H1 (cell line): ENCODE measurements at regions not wholly inside any gene's neighbourhood (a gene's known extent, or its start where the extent isn't known, plus 50 kb on each side); places are given as distances from the start of the nearest gene placed in this dataset.

Experiments used
- CTCF ChIA-PET: fragments of 300-600 bp; sonication (Branson Sonifier 250); formaldehyde crosslinking; loops from one replicate; lab custom pipeline; 2021; ENCODE audit not compliant: partially characterized antibody; lab: Charles Lee
- POLR2A ChIA-PET: fragments of 300-600 bp; sonication (Branson Sonifier 250); formaldehyde crosslinking; loops from one replicate; lab custom pipeline; 2021; ENCODE audit warnings: inconsistent platforms; ENCODE audit not compliant: partially characterized antibody; lab: Charles Lee
- DNase-seq, 2 experiments: peaks; one replicate each; pipeline versions ENCODE4 v3.0.0 to v3.0.0-alpha.2; 2010 to 2022; ENCODE audit warnings: low spot score in 2 of 2, low read depth in 1 of 2, mixed read lengths in 1 of 2
- FAIRE-seq: peaks from 2 replicates; lab custom pipeline; 2011; peaks lifted over from hg19 to GRCh38; lab: Jason Lieb, UNC
- H2AFZ ChIP-seq: 2 replicates; pipeline ENCODE4 v1.8.1; 2012; ENCODE audit warnings: low read length, inconsistent platforms
- H2AK5ac ChIP-seq: 2 replicates; pipeline ENCODE4 v1.6.1; 2013; ENCODE audit warnings: low read depth, low read length
- H2BK120ac ChIP-seq: replicated peaks from 2 replicates; pipeline ENCODE3; 2013; ENCODE audit warnings: low read depth, low read length, inconsistent platforms
- H2BK12ac ChIP-seq: 2 replicates; pipeline ENCODE4 v1.6.1; 2013; ENCODE audit warnings: low read depth, low read length
- H2BK15ac ChIP-seq: 2 replicates; pipeline ENCODE4 v1.6.1; 2013; ENCODE audit warnings: low read length
- H2BK20ac ChIP-seq: 2 replicates; pipeline ENCODE4 v1.6.1; 2013; ENCODE audit warnings: low read length
- H2BK5ac ChIP-seq: 2 replicates; pipeline ENCODE4 v1.6.1; 2013; ENCODE audit warnings: low read depth, low read length
- H3K14ac ChIP-seq: 2 replicates; pipeline ENCODE4 v1.6.1; 2013; ENCODE audit warnings: inconsistent platforms; ENCODE audit not compliant: insufficient read length
- H3K18ac ChIP-seq: 2 replicates; pipeline ENCODE4 v1.6.1; 2013; ENCODE audit warnings: low read length; ENCODE audit errors: extremely low read depth
- H3K23ac ChIP-seq: 2 replicates; pipeline ENCODE4 v1.6.1; 2013; ENCODE audit warnings: inconsistent platforms; ENCODE audit not compliant: insufficient read length
- H3K23me2 ChIP-seq: 2 replicates; pipeline ENCODE4 v1.6.1; 2013; ENCODE audit warnings: low read depth, low read length
- H3K27ac ChIP-seq: 2 replicates; pipeline ENCODE4 v1.6.1; 2011; ENCODE audit warnings: low read depth, low read length, inconsistent platforms
- H3K27me3 ChIP-seq, 4 experiments: replicated peaks in 1 of 4; 1 replicate in 1 of 4; 2 replicates in 3 of 4; pipeline versions ENCODE4 v1.6.1 to v1.8.1; 2011 to 2013; ENCODE audit warnings: low read length in 3 of 4, mild to moderate bottlenecking in 3 of 4, inconsistent platforms in 2 of 4, mixed read lengths in 2 of 4, moderate library complexity in 1 of 4; ENCODE audit not compliant: control insufficient read depth in 3 of 4, insufficient read depth in 3 of 4; ENCODE audit errors: extremely low read depth in 1 of 4
- H3K36me3 ChIP-seq, 4 experiments: 2 replicates each; pipeline versions ENCODE4 v1.6.1 to v1.8.1; 2011 to 2013; ENCODE audit warnings: mild to moderate bottlenecking in 4 of 4, low read length in 3 of 4, moderate library complexity in 2 of 4, control low read depth in 1 of 4, inconsistent platforms in 1 of 4; ENCODE audit not compliant: insufficient read depth in 4 of 4, control insufficient read depth in 2 of 4
- H3K4ac ChIP-seq: replicated peaks from 2 replicates; pipeline ENCODE3; 2013; ENCODE audit warnings: low read length, low read depth, mixed read lengths, inconsistent platforms; ENCODE audit not compliant: insufficient read length
- H3K4me1 ChIP-seq, 4 experiments: replicated peaks in 1 of 4; 1 replicate in 1 of 4; 2 replicates in 3 of 4; pipeline versions ENCODE4 v1.6.1 to v1.8.1; 2011 to 2013; ENCODE audit warnings: low read length in 3 of 4, inconsistent platforms in 2 of 4, mixed read lengths in 1 of 4; ENCODE audit not compliant: insufficient read depth in 4 of 4, control insufficient read depth in 3 of 4
- H3K4me2 ChIP-seq, 2 experiments: 2 replicates each; pipeline versions ENCODE4 v1.6.1 to v1.8.1; 2011 to 2013; ENCODE audit warnings: low read depth in 2 of 2, low read length in 2 of 2, control low read depth in 1 of 2, inconsistent platforms in 1 of 2, mild to moderate bottlenecking in 1 of 2; ENCODE audit not compliant: insufficient read depth in 1 of 2
- H3K4me3 ChIP-seq, 4 experiments: fragments of 200-600, 300-600 bp in 1 of 4; sonication (generic), shearing (Covaris generic), sonication (Bioruptor Twin) in 1 of 4; 2 replicates each; pipeline versions ENCODE4 v1.5.1 to v1.8.1; 2011 to 2016; ENCODE audit warnings: low read length in 4 of 4, low read depth in 3 of 4, control low read depth in 2 of 4, inconsistent platforms in 2 of 4, mild to moderate bottlenecking in 2 of 4, mixed read lengths in 1 of 4, moderate library complexity in 1 of 4; ENCODE audit not compliant: insufficient read depth in 2 of 4; ENCODE audit errors: extremely low read depth in 1 of 4
- H3K56ac ChIP-seq: replicated peaks from 2 replicates; pipeline ENCODE3; 2013; ENCODE audit warnings: low read depth, mild to moderate bottlenecking, mixed read lengths, low read length, inconsistent platforms; ENCODE audit not compliant: insufficient read length
- H3K79me1 ChIP-seq: 2 replicates; pipeline ENCODE4 v1.6.1; 2013; ENCODE audit warnings: low read depth, low read length, control low read depth
- H3K79me2 ChIP-seq, 2 experiments: 2 replicates each; pipeline versions ENCODE4 v1.6.1 to v1.8.1; 2012 to 2013; ENCODE audit warnings: low read length in 2 of 2, mild to moderate bottlenecking in 2 of 2, inconsistent platforms in 1 of 2; ENCODE audit not compliant: insufficient read depth in 2 of 2, control insufficient read depth in 1 of 2
- H3K9ac ChIP-seq, 4 experiments: replicated peaks in 1 of 4; 1 replicate in 1 of 4; 2 replicates in 3 of 4; pipeline versions ENCODE4 v1.6.1 to v1.8.1; 2011 to 2013; ENCODE audit warnings: low read depth in 3 of 4, low read length in 3 of 4, control low read depth in 2 of 4, mild to moderate bottlenecking in 2 of 4, moderate library complexity in 2 of 4, inconsistent platforms in 1 of 4; ENCODE audit errors: extremely low read depth in 1 of 4
- H3K9me3 ChIP-seq, 2 experiments: 2 replicates each; pipeline versions ENCODE4 v1.6.1 to v1.8.1; 2012 to 2013; ENCODE audit warnings: mild to moderate bottlenecking in 2 of 2, moderate library complexity in 2 of 2, control low read depth in 1 of 2, inconsistent platforms in 1 of 2, low read depth in 1 of 2, low read length in 1 of 2, mixed read lengths in 1 of 2; ENCODE audit not compliant: insufficient read depth in 2 of 2
- H4K20me1 ChIP-seq, 2 experiments: replicated peaks in 1 of 2; 2 replicates each; pipeline versions ENCODE3 to v1.8.1; 2011 to 2013; ENCODE audit warnings: inconsistent platforms in 2 of 2, low read length in 2 of 2, mild to moderate bottlenecking in 1 of 2; ENCODE audit not compliant: insufficient read depth in 2 of 2, control insufficient read depth in 1 of 2
- H4K5ac ChIP-seq: 2 replicates; pipeline ENCODE4 v1.6.1; 2013; ENCODE audit warnings: low read length, low read depth, mixed read lengths, inconsistent platforms; ENCODE audit not compliant: insufficient read length
- H4K8ac ChIP-seq: 2 replicates; pipeline ENCODE4 v1.8.0; 2013; ENCODE audit warnings: mild to moderate bottlenecking, moderate library complexity, low read length, inconsistent platforms; ENCODE audit not compliant: insufficient read depth; ENCODE audit errors: extremely low read depth
- H4K91ac ChIP-seq: replicated peaks from 2 replicates; pipeline ENCODE3; 2013; ENCODE audit warnings: low read length, mixed read lengths, inconsistent platforms; ENCODE audit not compliant: insufficient read length
- ASH2L ChIP-seq: fragments of 200-600, 300-600 bp; sonication (generic); IDR thresholded peaks from one replicate; pipeline ENCODE4 v1.7.1; 2017; ENCODE audit warnings: low read length
- BCL11A ChIP-seq, 2 experiments: IDR thresholded peaks; one replicate each; pipeline ENCODE4 v1.6.1; 2011; ENCODE audit warnings: low read depth in 2 of 2, low read length in 2 of 2, mild to moderate bottlenecking in 2 of 2
- BRCA1 ChIP-seq: IDR thresholded peaks from 2 replicates; pipeline ENCODE4 v1.6.1; 2012; ENCODE audit warnings: low read depth, low read length, improper control_type of control experiment
- CBX8 ChIP-seq: fragments of 300-800, 300-1000 bp; sonication (generic); IDR thresholded peaks from 2 replicates; pipeline ENCODE4 v1.7.1; 2016; ENCODE audit warnings: low read depth, low read length, borderline replicate concordance
- EGR1 ChIP-seq: IDR thresholded peaks from 2 replicates; pipeline ENCODE4 v1.6.1; 2011; ENCODE audit warnings: low read depth, low read length, borderline replicate concordance
- EP300 ChIP-seq, 2 experiments: IDR thresholded peaks; 1 replicate in 1 of 2; 2 replicates in 1 of 2; pipeline ENCODE4 v1.6.1; 2011 to 2012; ENCODE audit warnings: low read depth in 2 of 2, low read length in 2 of 2, mild to moderate bottlenecking in 2 of 2, borderline replicate concordance in 1 of 2, inconsistent platforms in 1 of 2, moderate library complexity in 1 of 2
- KDM5A ChIP-seq: fragments of 200-600 bp; IDR thresholded peaks from 2 replicates; pipeline ENCODE4 v1.7.1; 2012; ENCODE audit warnings: mild to moderate bottlenecking, low read length, inconsistent platforms, mixed read lengths
- NANOG ChIP-seq: IDR thresholded peaks from 2 replicates; pipeline ENCODE4 v1.6.1; 2011; ENCODE audit warnings: low read length, low read depth, mild to moderate bottlenecking, inconsistent platforms; ENCODE audit not compliant: insufficient read depth, poor library complexity, severe bottlenecking
- PHF8 ChIP-seq: fragments of 200-600 bp; sonication (generic); conservative IDR thresholded peaks from 2 replicates; pipeline ENCODE4 v1.7.1; 2012; ENCODE audit warnings: low read depth, mild to moderate bottlenecking, inconsistent platforms, low read length, moderate library complexity
- SP4 ChIP-seq: IDR thresholded peaks from 2 replicates; pipeline ENCODE4 v1.6.1; 2012; ENCODE audit warnings: low read length, inconsistent platforms
- TAF7 ChIP-seq: optimal IDR thresholded peaks from 2 replicates; pipeline ENCODE3; 2011; ENCODE audit warnings: low read depth, mild to moderate bottlenecking, inconsistent platforms, low read length, moderate library complexity, borderline replicate concordance
- TCF12 ChIP-seq: IDR thresholded peaks from 2 replicates; pipeline ENCODE4 v1.6.1; 2011; ENCODE audit warnings: low read depth, mild to moderate bottlenecking, low read length
- TEAD4 ChIP-seq: IDR thresholded peaks from 2 replicates; pipeline ENCODE4 v1.6.1; 2012; ENCODE audit warnings: low read depth, low read length, inconsistent platforms, mixed read lengths
- TF ChIP-seq, protein P1 (sequence below): IDR thresholded peaks from 2 replicates; pipeline ENCODE4 v1.6.1; 2011; ENCODE audit warnings: low read depth, mild to moderate bottlenecking, low read length; ENCODE audit not compliant: insufficient read depth

DNA sequence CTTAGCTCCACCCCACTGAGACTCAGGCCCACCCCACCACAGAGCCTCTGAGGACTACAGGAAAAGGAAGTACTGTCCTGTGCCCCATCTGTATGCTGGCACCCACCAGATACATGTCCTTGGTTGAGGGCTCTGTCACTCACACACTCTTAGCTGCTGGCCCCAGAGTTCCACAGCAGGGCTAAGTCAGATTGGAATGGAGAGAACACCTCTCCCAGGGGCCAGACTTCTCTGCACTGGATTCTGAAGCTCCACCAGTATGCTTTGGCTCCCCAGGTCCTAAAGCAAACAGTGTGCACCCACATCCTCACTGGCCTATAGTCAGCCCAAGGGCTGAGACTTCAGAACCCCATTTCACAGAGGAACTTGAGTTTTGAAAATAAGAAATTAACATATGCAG lies 103.2 kb upstream of the PPP2R2D start:
- H3K27me3 ChIP-seq, result no peaks in the 10 kb centered on the region
- H3K56ac ChIP-seq, result no peak overlapping the region
- H3K79me1 ChIP-seq, result no peaks in the 10 kb centered on the region
- no peak overlapping the region for H3K9ac ChIP-seq
- FAIRE-seq (no peak), DNase-seq (no peak)
- H4K91ac ChIP-seq, result no peak overlapping the region
- H3K36me3 ChIP-seq, result no peaks in the 10 kb centered on the region
- no peaks in the 10 kb centered on the region for H3K79me2 ChIP-seq
- H4K20me1 ChIP-seq, result no peaks in the 10 kb centered on the region
- no peak overlapping the region for H3K4me2 ChIP-seq
- ChIA-PET CTCF (no interaction called here), POLR2A (no interaction called here)
- no peaks in the 10 kb centered on the region for H3K23me2 ChIP-seq
- no peak overlapping the region for H3K18ac ChIP-seq
- TF ChIP-seq EGR1, result no peak
- TF ChIP-seq TCF12, result no peak
- no peak for TF ChIP-seq BCL11A (IDR thresholded peaks at IDR 0.05; ENCODE audit: low read depth in 2 of 2, low read length in 2 of 2)
- no peak for TF ChIP-seq ASH2L
- TF ChIP-seq PHF8, result no peak
- TF ChIP-seq, protein P1, sequence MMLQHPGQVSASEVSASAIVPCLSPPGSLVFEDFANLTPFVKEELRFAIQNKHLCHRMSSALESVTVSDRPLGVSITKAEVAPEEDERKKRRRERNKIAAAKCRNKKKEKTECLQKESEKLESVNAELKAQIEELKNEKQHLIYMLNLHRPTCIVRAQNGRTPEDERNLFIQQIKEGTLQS, result no peak
- TF ChIP-seq TAF7, result no peak
- TF ChIP-seq EP300 (IDR thresholded peaks at IDR 0.05; ENCODE audit: borderline replicate concordance in 1 of 2, low read depth in 2 of 2, low read length in 2 of 2), result no peak
- no peak for TF ChIP-seq SP4
- TF ChIP-seq KDM5A, result no peak
- TF ChIP-seq CBX8, result no peak
- TF ChIP-seq NANOG, result no peak
- no peak for TF ChIP-seq TEAD4
- TF ChIP-seq BRCA1, result no peak
- TF ChIP-seq, all 59 proteins: peak for 0
- peaks cover 13 to 14% of the 10 kb centered on the region in 2 experiments for H3K9me3 ChIP-seq
- no peak overlapping the region for H2BK120ac ChIP-seq
- H3K4me3 ChIP-seq, result no peak overlapping the region
- H3K27ac ChIP-seq, result no peak overlapping the region
- no peaks in the 10 kb centered on the region for H3K4me1 ChIP-seq
- no peak overlapping the region for H4K5ac ChIP-seq
- no peak overlapping the region for H4K8ac ChIP-seq
- H3K4ac ChIP-seq, result no peak overlapping the region
- H2BK15ac ChIP-seq, result no peak overlapping the region
- no peak overlapping the region for H2BK12ac ChIP-seq
- no peak overlapping the region for H2BK5ac ChIP-seq
- H3K23ac ChIP-seq, result no peak overlapping the region
- H2AFZ ChIP-seq, result no peak overlapping the region
- no peak overlapping the region for H2AK5ac ChIP-seq
- no peak overlapping the region for H2BK20ac ChIP-seq
- H3K14ac ChIP-seq, result no peak overlapping the region
